ENCODE measurements at regions not wholly inside any gene's neighbourhood (a gene's known extent, or its start where the extent isn't known, plus 50 kb on each side); places are given as distances from the start of the nearest gene placed in this dataset.

GRCh38 chr7:155882596-155882995 lies 70.3 kb upstream of the SHH start:
- Histone ChIP-seq H4K20me1 (ENCODE audit: insufficient read depth, low read length) (no peaks in the 10 kb centered on the region), H4K91ac (ENCODE audit: insufficient read depth, low read depth, low read length) (no peak overlapping the region; the same call in 1 of the 2 replicates), H4K8ac (ENCODE audit: low read depth in 2 of 2, low read length in 2 of 2) (peak overlapping the region; percentile 19 to 46; a peak in 2 of 4 replicates), H3K9me1 (ENCODE audit: insufficient read depth, low read length) (no peaks in the 10 kb centered on the region), H3K23ac (ENCODE audit: low read depth, low read length) (no peak overlapping the region), H2AFZ (replicated peaks; ENCODE audit: low read length, poor library complexity) (no peak overlapping the region), H2BK15ac (ENCODE audit: low read depth, low read length) (no peak overlapping the region), H2AK9ac (replicated peaks; ENCODE audit: low read depth, low read length, poor library complexity) (no peak overlapping the region), H3K27me3 (ENCODE audit: control insufficient read depth, insufficient read depth, low read length) (no peaks in the 10 kb centered on the region), H2BK120ac (ENCODE audit: low read depth, low read length) (peak overlapping the region; percentile 15; the same call in 1 of the 2 replicates), H3K56ac (ENCODE audit: extremely low read depth, insufficient read depth, low read length) (no peak overlapping the region), H3K14ac (replicated peaks; ENCODE audit: low read depth, low read length) (no peak overlapping the region), H3K4me1 (ENCODE audit: control insufficient read depth, insufficient read depth, low read length) (peaks cover 14% of the 10 kb centered on the region), H3K79me1 (ENCODE audit: low read depth in 1 of 2, low read length in 2 of 2) (no peaks in the 10 kb centered on the region), H3K36me3 (ENCODE audit: control insufficient read depth, insufficient read depth, low read length) (no peaks in the 10 kb centered on the region), H3K4me2 (ENCODE audit: low read depth, low read length) (no peak overlapping the region), H4K5ac (ENCODE audit: low read depth, low read length) (no peak overlapping the region; the same call in 1 of the 2 replicates), H2BK20ac (ENCODE audit: low read depth, low read length) (no peak overlapping the region; the same call in 1 of the 2 replicates), H2BK5ac (ENCODE audit: low read depth, low read length, poor library complexity, severe bottlenecking) (peak overlapping the region; percentile 47), H3K18ac (ENCODE audit: low read depth, low read length) (no peak overlapping the region; the same call in 1 of the 2 replicates), H3K4ac (ENCODE audit: low read depth, low read length) (no peak overlapping the region), H3K4me3 (ENCODE audit: insufficient read depth, low read depth, low read length) (no peak overlapping the region), H2AK5ac (ENCODE audit: low read depth, low read length) (no peak overlapping the region), H3K9me3 (ENCODE audit: control insufficient read depth, insufficient read depth, low read length) (peaks cover 19% of the 10 kb centered on the region), H3K27ac (ENCODE audit: insufficient read depth, low read length) (peak overlapping the region; percentile 75), H3K9ac (ENCODE audit: low read depth, low read length) (no peak overlapping the region)
- no CpG with 5 or more reads among the region's 5 CpGs for WGBS, 2 experiments (ENCODE audit: extremely low coverage in 2 of 2, insufficient read length in 1 of 2)
- TF ChIP-seq NFE2L2 (IDR thresholded peaks at IDR 0.05; ENCODE audit: low read depth, low read length) = no peak
- TF ChIP-seq MXI1 (IDR thresholded peaks at IDR 0.05; ENCODE audit: borderline replicate concordance, low read depth, low read length) = no peak
- no peak for TF ChIP-seq MAFK (IDR thresholded peaks at IDR 0.05; ENCODE audit: low read depth, low read length)
- 0 out of 2 replicates have a peak, but pooled peaks have one; percentile 48 for TF ChIP-seq CEBPB (IDR thresholded peaks at IDR 0.05; ENCODE audit: low read depth, low read length)
- in situ Hi-C loops (cut with MboI; ENCODE audit: low sequenced_read_pairs) = no loop called here
- dilution Hi-C loops (cut with HindIII; ENCODE audit: low sequenced_read_pairs, unreplicated experiment) = no loop called here
- ChIA-PET CTCF (no interaction called here), POLR2A (ENCODE audit: unreplicated experiment) (no interaction called here)
- no TSS peak for BruUV-seq (replicated peaks)
- ATAC-seq (ENCODE audit: low read depth) (peak; percentile 48), DNase-seq (peak; percentile 80)
- intact Hi-C loops (cut with micrococcal nuclease) = no loop called here
